PC-3 (cell line): ENCODE measurements at regions not wholly inside any gene's neighbourhood (a gene's known extent, or its start where the extent isn't known, plus 50 kb on each side); places are given as distances from the start of the nearest gene placed in this dataset.

Source experiments
- ATAC-seq: fragments of 200-7000 bp; cut with Tn5 transposase; 2 replicates; pipeline ENCODE4 v1.9.1; 2020; ENCODE audit warnings: mild to moderate bottlenecking, moderate library complexity
- BruUV-seq: library from RNA; stranded (reverse); fragments of 400-500 nt; replicated peaks from 2 replicates; lab custom pipeline; 2021; lab: Mats Ljungman, UMichigan
- CTCF ChIA-PET: fragments of 300-600 bp; sonication (Branson Sonifier 250); formaldehyde crosslinking; loops from one replicate; lab custom pipeline; 2022; ENCODE audit warnings: antibody characterized with exemption; lab: Charles Lee
- POLR2A ChIA-PET: fragments of 300-600 bp; sonication (Branson Sonifier 250); formaldehyde crosslinking; loops from one replicate; lab custom pipeline; 2022; ENCODE audit warnings: antibody characterized with exemption; ENCODE audit not compliant: unreplicated experiment; lab: Charles Lee
- DNase-seq: peaks from one replicate; pipeline ENCODE4 v3.0.0-alpha.2; 2015
- H2AFZ ChIP-seq: fragments of 300-600 bp; sonication (generic); 2 replicates; pipeline ENCODE4 v1.6.0; 2016; ENCODE audit warnings: antibody characterized with exemption, low read length
- H3F3A ChIP-seq: fragments of 300-600 bp; sonication (generic); one replicate; pipeline ENCODE4 v1.6.0; 2017; ENCODE audit warnings: antibody characterized with exemption, low read length, control low read depth, mild to moderate bottlenecking; ENCODE audit not compliant: unreplicated experiment
- H3K27ac ChIP-seq: fragments of 300-600 bp; sonication (generic); 2 replicates; pipeline ENCODE4 v1.5.1; 2016; ENCODE audit warnings: mild to moderate bottlenecking, low read length
- H3K27me3 ChIP-seq: fragments of 300-600 bp; sonication (generic); 2 replicates; pipeline ENCODE4 v1.6.1; 2016; ENCODE audit warnings: low read length, mixed read lengths
- H3K36me3 ChIP-seq: fragments of 300-600 bp; sonication (generic); 2 replicates; pipeline ENCODE4 v1.6.1; 2016; ENCODE audit warnings: low read depth, mixed run types, low read length, mixed read lengths
- H3K4me1 ChIP-seq: fragments of 300-600 bp; sonication (generic); 2 replicates; pipeline ENCODE4 v1.5.1; 2016; ENCODE audit warnings: low read length; ENCODE audit not compliant: insufficient read depth
- H3K4me2 ChIP-seq: fragments of 300-600 bp; sonication (generic); 2 replicates; pipeline ENCODE4 v1.6.0; 2016; ENCODE audit warnings: low read length
- H3K4me3 ChIP-seq: fragments of 300-600 bp; sonication (generic); 2 replicates; pipeline ENCODE4 v1.5.1; 2016; ENCODE audit warnings: mild to moderate bottlenecking, low read length, mixed read lengths
- H3K79me2 ChIP-seq: fragments of 300-600 bp; sonication (generic); 2 replicates; pipeline ENCODE4 v1.6.1; 2017; ENCODE audit warnings: low read length, mixed read lengths
- H3K9ac ChIP-seq: fragments of 300-600 bp; sonication (generic); 2 replicates; pipeline ENCODE4 v1.6.0; 2016; ENCODE audit warnings: mild to moderate bottlenecking, low read length
- H3K9me2 ChIP-seq: fragments of 300-600 bp; sonication (generic); replicated peaks from 2 replicates; pipeline ENCODE4 v1.6.1; 2016; ENCODE audit warnings: mixed run types, low read length, mixed read lengths
- H3K9me3 ChIP-seq: fragments of 300-600 bp; sonication (generic); 2 replicates; pipeline ENCODE4 v1.6.1; 2016; ENCODE audit warnings: low read length, mixed read lengths
- H4K20me1 ChIP-seq: fragments of 300-600 bp; sonication (generic); 2 replicates; pipeline ENCODE4 v1.6.1; 2016; ENCODE audit warnings: low read length, mixed read lengths
- CTCF ChIP-seq: fragments of 300-600 bp; sonication (generic); conservative IDR thresholded peaks from 2 replicates; pipeline ENCODE4 v1.5.1; 2017; ENCODE audit warnings: antibody characterized with exemption, low read depth, mild to moderate bottlenecking, low read length
- EZH2 ChIP-seq: fragments of 300-600 bp; sonication (generic); IDR thresholded peaks from one replicate; pipeline ENCODE4 v1.6.1; 2017; ENCODE audit warnings: antibody characterized with exemption, mild to moderate bottlenecking, low read length; ENCODE audit not compliant: unreplicated experiment
- EZH2phosphoT487 ChIP-seq: fragments of 300-600 bp; sonication (generic); IDR thresholded peaks from 2 replicates; pipeline ENCODE4 v1.6.1; 2018; ENCODE audit warnings: mild to moderate bottlenecking, antibody characterized with exemption, low read length, borderline replicate concordance
- intact Hi-C: fragments of 100-400 bp; cut with micrococcal nuclease; formaldehyde crosslinking; loops from 2 replicates; pipeline ENCODE4 v1.9.0; 2023

GRCh38 chr12:76152181-76152807 is 67.8 kb upstream of the NAP1L1 start:
- Histone ChIP-seq H3K9me3 (no peaks in the 10 kb centered on the region), H3K4me1 (no peaks in the 10 kb centered on the region), H2AFZ (0 out of 2 replicates have a peak overlapping the region, but pooled peaks have one; percentile 42), H3K4me3 (no peak overlapping the region), H4K20me1 (no peaks in the 10 kb centered on the region), H3K79me2 (no peaks in the 10 kb centered on the region), H3K27ac (no peak overlapping the region), H3K9ac (no peak overlapping the region), H3K27me3 (no peaks in the 10 kb centered on the region), H3F3A (no peaks in the 10 kb centered on the region), H3K4me2 (no peak overlapping the region), H3K36me3 (no peaks in the 10 kb centered on the region), H3K9me2 (no peaks in the 10 kb centered on the region)
- ChIA-PET POLR2A (no interaction called here), CTCF (no interaction called here)
- intact Hi-C loops, result no loop called here
- TF ChIP-seq CTCF (no peak), EZH2 (no peak), EZH2phosphoT487 (no peak)
- DNase-seq, result no peak
- no TSS peak for BruUV-seq
- ATAC-seq, result no peak

- ChIA-PET POLR2A (no interaction called here), CTCF (no interaction called here)
- H4K20me1 ChIP-seq, result no peaks in the 10 kb centered on the region
- no peaks in the 10 kb centered on the region for H3K36me3 ChIP-seq
- H3K9ac ChIP-seq, result no peak overlapping the region
- no TSS peak for BruUV-seq
- ATAC-seq, result no peak
- no peaks in the 10 kb centered on the region for H3K4me1 ChIP-seq
- no peak overlapping the region for H3K4me3 ChIP-seq
- 0 out of 2 replicates have a peak overlapping the region, but pooled peaks have one; percentile 18 for H2AFZ ChIP-seq
- H3K4me2 ChIP-seq, result no peak overlapping the region
- no peak for TF ChIP-seq EZH2
- TF ChIP-seq EZH2phosphoT487, result no peak
- TF ChIP-seq CTCF, result no peak
- no peak overlapping the region for H3K27ac ChIP-seq
- H3F3A ChIP-seq, result no peaks in the 10 kb centered on the region
- no peaks in the 10 kb centered on the region for H3K9me3 ChIP-seq
- no peaks in the 10 kb centered on the region for H3K79me2 ChIP-seq
- peak; percentile 32 for DNase-seq
- intact Hi-C loops, result no loop called here
- no peaks in the 10 kb centered on the region for H3K27me3 ChIP-seq
- no peaks in the 10 kb centered on the region for H3K9me2 ChIP-seq
Measured at GRCh38 chr12:76144245-76144549, 59.7 kb upstream of the NAP1L1 start.

- no peaks in the 10 kb centered on the region for H3K27me3 ChIP-seq
- H3K9ac ChIP-seq, result no peak overlapping the region
- no peaks in the 10 kb centered on the region for H3K4me1 ChIP-seq
- no peaks in the 10 kb centered on the region for H3F3A ChIP-seq
- no peaks in the 10 kb centered on the region for H4K20me1 ChIP-seq
- POLR2A ChIA-PET, result no interaction called here
- intact Hi-C loops, result no loop called here
- H3K4me3 ChIP-seq, result no peak overlapping the region
- DNase-seq (no peak), ATAC-seq (no peak)
- peaks cover 2% of the 10 kb centered on the region; the same call in 1 of the 2 replicates for H3K9me3 ChIP-seq
- no TSS peak for BruUV-seq
- no peaks in the 10 kb centered on the region for H3K36me3 ChIP-seq
- no peak overlapping the region for H3K4me2 ChIP-seq
- 0 out of 2 replicates have a peak overlapping the region, but pooled peaks have one; percentile 18 for H2AFZ ChIP-seq
- H3K27ac ChIP-seq, result no peak overlapping the region
- H3K79me2 ChIP-seq, result no peaks in the 10 kb centered on the region
- CTCF ChIA-PET, result no interaction called here
- no peaks in the 10 kb centered on the region for H3K9me2 ChIP-seq
- TF ChIP-seq CTCF, result no peak
- TF ChIP-seq EZH2, result no peak
- TF ChIP-seq EZH2phosphoT487, result no peak
Measured at GRCh38 chr12:76143343-76144244, 59.1 kb upstream of the NAP1L1 start.
